ENCODE measurements at regions not wholly inside any gene's neighbourhood (a gene's known extent, or its start where the extent isn't known, plus 50 kb on each side); places are given as distances from the start of the nearest gene placed in this dataset.
A peak's percentile ranks its signal among the peaks of the same experiment; 100 is the strongest.
"Not testable (repeated sequence)": the region's sequence is repeated elsewhere in the genome, so short reads cannot be mapped to it uniquely, and the experiment has no call there.

- intact Hi-C loops (cut with DNase I) = no loop called here
- DNase-seq (peak; percentile 83 to 87), ATAC-seq (peak; percentile 30 to 70 (median 54))
- Histone ChIP-seq H3K4me1 (no peaks in the 10 kb centered on the region), H3K27me3 (ENCODE audit: insufficient read depth in 3 of 3, low read length in 2 of 3) (peaks cover 0 to 6% (median 0%) of the 10 kb centered on the region in 3 donors), H3K4me3 (no peak overlapping the region), H3K9me3 (peaks cover 2% of the 10 kb centered on the region), H3K27ac (no peak overlapping the region), H3K36me3 (ENCODE audit: insufficient read depth in 1 of 2, low read depth in 1 of 2) (no peaks in the 10 kb centered on the region)
- no peak for TF ChIP-seq CTCF (IDR thresholded peaks at IDR 0.05)
- WGBS, 3 donors = 40 to 43% (median 42%) methylated on average over 12 of the region's 12 CpGs
Observed at GRCh38 chr4:7134737-7135388, 57.5 kb upstream of the SORCS2 start.

- H3K27ac ChIP-seq; H3K36me3 ChIP-seq (ENCODE audit: insufficient read depth in 1 of 2, low read depth in 1 of 2); H3K4me1 ChIP-seq; H3K4me3 ChIP-seq; H3K9me3 ChIP-seq; intact Hi-C loops (cut with DNase I); DNase-seq; ATAC-seq: not testable (repeated sequence)
- H3K27me3 ChIP-seq (ENCODE audit: insufficient read depth in 3 of 3, low read length in 2 of 3) = peaks cover 0 to 13% (median 0%) of the 10 kb centered on the region in 3 donors
- 75 to 83% (median 79%) methylated on average over 4 of the region's 4 CpGs for WGBS, 3 donors
Observed at GRCh38 chr4:7133818-7134650, 58.3 kb upstream of the SORCS2 start.

GRCh38 chr4:7132730-7133582 is 59.4 kb upstream of the SORCS2 start:
- peak in 2 of 4 donors; percentile 38 to 42 for ATAC-seq
- DNase-seq = no peak

GRCh38 chr4:7132249-7132648 is 60.1 kb upstream of the SORCS2 start:
- no peak for TF ChIP-seq CTCF (IDR thresholded peaks at IDR 0.05)
- Histone ChIP-seq H3K9me3 (peaks cover 2% of the 10 kb centered on the region), H3K27ac (no peak overlapping the region), H3K36me3 (ENCODE audit: insufficient read depth in 1 of 2, low read depth in 1 of 2) (no peaks in the 10 kb centered on the region), H3K4me1 (no peaks in the 10 kb centered on the region), H3K4me3 (no peak overlapping the region), H3K27me3 (ENCODE audit: insufficient read depth in 3 of 3, low read length in 2 of 3) (peaks cover 0 to 7% (median 0%) of the 10 kb centered on the region in 3 donors)
- 68 to 81% (median 80%) methylated on average over 11 of the region's 11 CpGs for WGBS, 3 donors
- intact Hi-C loops (cut with DNase I) = no loop called here
- ATAC-seq (no peak), DNase-seq (no peak)

More at GRCh38 chr4:7132730-7133582, 59.4 kb upstream of the SORCS2 start:
- Histone ChIP-seq H3K4me1 (no peaks in the 10 kb centered on the region), H3K27me3 (ENCODE audit: insufficient read depth in 3 of 3, low read length in 2 of 3) (peaks cover 0 to 7% (median 0%) of the 10 kb centered on the region in 3 donors), H3K27ac (no peak overlapping the region), H3K4me3 (no peak overlapping the region), H3K9me3 (peaks cover 2% of the 10 kb centered on the region), H3K36me3 (ENCODE audit: insufficient read depth in 1 of 2, low read depth in 1 of 2) (no peaks in the 10 kb centered on the region)
- intact Hi-C loops (cut with DNase I) = no loop called here
- no peak for TF ChIP-seq CTCF (IDR thresholded peaks at IDR 0.05)
- WGBS, 3 donors = 62 to 72% (median 68%) methylated on average over 4 of the region's 4 CpGs
